Stimulated activated CD8-positive, alpha-beta memory T cell treated with anti-CD3 and anti-CD28 coated beads, Interleukin-15, amount 100 ng/mL, for 48 hours (primary cell): ENCODE measurements at regions not wholly inside any gene's neighbourhood (a gene's known extent, or its start where the extent isn't known, plus 50 kb on each side); places are given as distances from the start of the nearest gene placed in this dataset.

ENCODE experiments used
- DNase-seq, 2 donors: peaks; one replicate each; pipeline ENCODE4 v3.0.0-alpha.2; 2020; ENCODE audit warnings: low read depth in 2 of 2

- DNase-seq: no peak
These were observed 358.4 kb downstream of the BTBD3 start for GRCh38 chr20:12276011-12276673.

GRCh38 chr20:12287575-12287974 lies 369.9 kb downstream of the BTBD3 start:
- no peak for DNase-seq

GRCh38 chr20:12289465-12289864 lies 371.8 kb downstream of the BTBD3 start:
- DNase-seq: no peak

- DNase-seq: no peak
These were observed 373.7 kb downstream of the BTBD3 start for GRCh38 chr20:12291386-12291785.

- DNase-seq: no peak
These were observed 376.2 kb downstream of the BTBD3 start for GRCh38 chr20:12293900-12294299.

- DNase-seq: no peak
These were observed 377.0 kb downstream of the BTBD3 start for GRCh38 chr20:12294678-12295077.

- no peak for DNase-seq
These were observed 387.7 kb downstream of the BTBD3 start for GRCh38 chr20:12305188-12305950.

- DNase-seq: no peak
These were observed 388.4 kb downstream of the BTBD3 start for GRCh38 chr20:12306107-12306506.

- DNase-seq: no peak
These were observed 393.6 kb downstream of the BTBD3 start for GRCh38 chr20:12311094-12311865.

- no peak for DNase-seq
These were observed 398.0 kb downstream of the BTBD3 start for GRCh38 chr20:12315652-12316051.

- DNase-seq: no peak
These were observed 399.1 kb downstream of the BTBD3 start for GRCh38 chr20:12316794-12317193.

GRCh38 chr20:12317433-12317832 lies 399.7 kb downstream of the BTBD3 start:
- DNase-seq: no peak

- no peak for DNase-seq
These were observed 400.4 kb downstream of the BTBD3 start for GRCh38 chr20:12318043-12318442.

GRCh38 chr20:12321736-12322135 lies 404.0 kb downstream of the BTBD3 start:
- DNase-seq: no peak

- DNase-seq: no peak
These were observed 409.5 kb downstream of the BTBD3 start for GRCh38 chr20:12327205-12327604.

- no peak for DNase-seq
These were observed 413.5 kb downstream of the BTBD3 start for GRCh38 chr20:12331236-12331635.

GRCh38 chr20:12337601-12338000 lies 419.9 kb downstream of the BTBD3 start:
- no peak for DNase-seq

GRCh38 chr20:12345978-12346377 lies 428.3 kb downstream of the BTBD3 start:
- DNase-seq: no peak

- DNase-seq: no peak
These were observed 436.1 kb downstream of the BTBD3 start for GRCh38 chr20:12353842-12354241.

- no peak for DNase-seq
These were observed 437.0 kb downstream of the BTBD3 start for GRCh38 chr20:12354725-12355124.

- no peak for DNase-seq
These were observed 437.5 kb downstream of the BTBD3 start for GRCh38 chr20:12355185-12355584.

- no peak for DNase-seq
These were observed 440.4 kb downstream of the BTBD3 start for GRCh38 chr20:12358006-12358654.
